ENCODE measurements at regions not wholly inside any gene's neighbourhood (a gene's known extent, or its start where the extent isn't known, plus 50 kb on each side); places are given as distances from the start of the nearest gene placed in this dataset.

GRCh38 chr13:44004878-44005277 lies 125.2 kb downstream of the LACC1 start:
- TF ChIP-seq CTCF (conservative IDR thresholded peaks at IDR 0.05; ENCODE audit: low read length): no peak
- no peak for TF ChIP-seq EZH2phosphoT487 (IDR thresholded peaks at IDR 0.05; ENCODE audit: borderline replicate concordance)
